ENCODE measurements at regions not wholly inside any gene's neighbourhood (a gene's known extent, or its start where the extent isn't known, plus 50 kb on each side); places are given as distances from the start of the nearest gene placed in this dataset.
"Not testable (repeated sequence)": the region's sequence is repeated elsewhere in the genome, so short reads cannot be mapped to it uniquely, and the experiment has no call there.

GRCh38 chr9:106025453-106025852 lies 331.1 kb downstream of the TMEM38B start:
- WGBS: 72% methylated on average over 4 of the region's 4 CpGs
- Histone ChIP-seq H3K36me3 (ENCODE audit: control insufficient read depth in 4 of 4, insufficient read depth in 3 of 4, low read depth in 1 of 4, low read length in 3 of 4) (no peaks in the 10 kb centered on the region), H3K4me1 (ENCODE audit: control insufficient read depth in 4 of 4, insufficient read depth in 4 of 4, low read length in 3 of 4) (no peaks in the 10 kb centered on the region), H3K27me3 (ENCODE audit: control insufficient read depth in 4 of 4, insufficient read depth in 4 of 4, low read length in 3 of 4) (no peaks in the 10 kb centered on the region), H3K27ac (ENCODE audit: low read depth in 1 of 2, low read length in 2 of 2) (no peak overlapping the region), H3K4me3 (ENCODE audit: low read depth in 1 of 3, low read length in 3 of 3) (no peak overlapping the region), H3K9me3 (ENCODE audit: control insufficient read depth in 4 of 4, low read length in 3 of 4) (no peaks in the 10 kb centered on the region), H3K9ac (ENCODE audit: low read depth in 1 of 2, low read length in 2 of 2) (no peak overlapping the region)
- TF ChIP-seq TAF1 (conservative IDR thresholded peaks at IDR 0.05) (no peak), RAD21 (IDR thresholded peaks at IDR 0.05) (peak in 1 of 2 donors; percentile 37), RXRA (IDR thresholded peaks at IDR 0.05) (peak; percentile 7 to 10), NR2F2 (IDR thresholded peaks at IDR 0.05) (peak; percentile 37), YY1 (IDR thresholded peaks at IDR 0.05) (no peak), REST (IDR thresholded peaks at IDR 0.05) (no peak), MAX (IDR thresholded peaks at IDR 0.05) (no peak), GABPA (IDR thresholded peaks at IDR 0.05 in 1 of 2, conservative IDR thresholded peaks at IDR 0.05 in 1 of 2) (no peak), FOXA2 (IDR thresholded peaks at IDR 0.05) (no peak), ZBTB33 (IDR thresholded peaks at IDR 0.05) (no peak), FOXA1 (IDR thresholded peaks at IDR 0.05) (no peak), JUND (IDR thresholded peaks at IDR 0.05) (no peak), HNF4A (conservative IDR thresholded peaks at IDR 0.05) (no peak), ATF3 (IDR thresholded peaks at IDR 0.05) (no peak), CTCF (IDR thresholded peaks at IDR 0.05; ENCODE audit: low read depth, low read length, missing input control) (peak; percentile 13), EGR1 (IDR thresholded peaks at IDR 0.05; ENCODE audit: low read depth in 2 of 2) (no peak), HNF4G (IDR thresholded peaks at IDR 0.05) (no peak), SP1 (IDR thresholded peaks at IDR 0.05) (peak; percentile 36)
- DNase-seq (ENCODE audit: low spot score): no peak

GRCh38 chr9:106030146-106030545 lies 335.8 kb downstream of the TMEM38B start:
- DNase-seq (ENCODE audit: low spot score); H3K27ac ChIP-seq (ENCODE audit: low read depth in 1 of 2, low read length in 2 of 2); H3K36me3 ChIP-seq (ENCODE audit: control insufficient read depth in 4 of 4, insufficient read depth in 3 of 4, low read depth in 1 of 4, low read length in 3 of 4); H3K4me1 ChIP-seq (ENCODE audit: control insufficient read depth in 4 of 4, insufficient read depth in 4 of 4, low read length in 3 of 4); H3K27me3 ChIP-seq (ENCODE audit: control insufficient read depth in 4 of 4, insufficient read depth in 4 of 4, low read length in 3 of 4); H3K4me3 ChIP-seq (ENCODE audit: low read depth in 1 of 3, low read length in 3 of 3); H3K9ac ChIP-seq (ENCODE audit: low read depth in 1 of 2, low read length in 2 of 2); H3K9me3 ChIP-seq (ENCODE audit: control insufficient read depth in 4 of 4, low read length in 3 of 4): not testable (repeated sequence)
- WGBS: 92% methylated on average over 3 of the region's 3 CpGs

Data from liver (tissue), 8 donors.